HL-60 (cell line): ENCODE measurements at regions not wholly inside any gene's neighbourhood (a gene's known extent, or its start where the extent isn't known, plus 50 kb on each side); places are given as distances from the start of the nearest gene placed in this dataset.

Experiments
- DNase-seq, 2 experiments: peaks; one replicate each; pipeline ENCODE4 v3.0.0-alpha.2; 2010 to 2020; ENCODE audit warnings: low read depth in 1 of 2, low spot score in 1 of 2
- H3K27ac ChIP-seq: fragments of 250-450 bp; sonication (Bioruptor Pico); replicated peaks from 2 replicates; pipeline ENCODE4 v1.5.1; 2020; ENCODE audit warnings: mild to moderate bottlenecking, moderate library complexity
- H3K27me3 ChIP-seq: fragments of 250-450 bp; sonication (Bioruptor Pico); 2 replicates; pipeline ENCODE4 v1.5.1; 2021; ENCODE audit warnings: mild to moderate bottlenecking, moderate library complexity; ENCODE audit not compliant: insufficient read depth, poor library complexity, severe bottlenecking
- H3K4me3 ChIP-seq: replicated peaks from 2 replicates; pipeline ENCODE4 v1.5.1; 2011; ENCODE audit warnings: mild to moderate bottlenecking, control low read depth, low read length; ENCODE audit not compliant: insufficient read depth
- GABPA ChIP-seq: IDR thresholded peaks from 2 replicates; pipeline ENCODE4 v1.6.1; 2012; ENCODE audit warnings: low read depth
- POLR2AphosphoS5 ChIP-seq: IDR thresholded peaks from 2 replicates; pipeline ENCODE4 v1.6.1; 2012; ENCODE audit warnings: low read depth
- SPI1 ChIP-seq: IDR thresholded peaks from 2 replicates; pipeline ENCODE4 v1.6.1; 2012; ENCODE audit warnings: low read depth, mild to moderate bottlenecking, borderline replicate concordance
- TF ChIP-seq, protein P1 (sequence below): IDR thresholded peaks from 2 replicates; pipeline ENCODE4 v1.6.1; 2012; ENCODE audit warnings: low read depth; ENCODE audit not compliant: insufficient replicate concordance
- TF ChIP-seq, protein P2 (sequence below): IDR thresholded peaks from one replicate; pipeline ENCODE4 v1.5.1; 2011; ENCODE audit warnings: low read length, control low read depth, inconsistent platforms; ENCODE audit not compliant: insufficient read depth

- Histone ChIP-seq H3K27ac (no peak overlapping the region), H3K4me3 (no peak overlapping the region), H3K27me3 (no peaks in the 10 kb centered on the region)
- TF ChIP-seq, protein P1, sequence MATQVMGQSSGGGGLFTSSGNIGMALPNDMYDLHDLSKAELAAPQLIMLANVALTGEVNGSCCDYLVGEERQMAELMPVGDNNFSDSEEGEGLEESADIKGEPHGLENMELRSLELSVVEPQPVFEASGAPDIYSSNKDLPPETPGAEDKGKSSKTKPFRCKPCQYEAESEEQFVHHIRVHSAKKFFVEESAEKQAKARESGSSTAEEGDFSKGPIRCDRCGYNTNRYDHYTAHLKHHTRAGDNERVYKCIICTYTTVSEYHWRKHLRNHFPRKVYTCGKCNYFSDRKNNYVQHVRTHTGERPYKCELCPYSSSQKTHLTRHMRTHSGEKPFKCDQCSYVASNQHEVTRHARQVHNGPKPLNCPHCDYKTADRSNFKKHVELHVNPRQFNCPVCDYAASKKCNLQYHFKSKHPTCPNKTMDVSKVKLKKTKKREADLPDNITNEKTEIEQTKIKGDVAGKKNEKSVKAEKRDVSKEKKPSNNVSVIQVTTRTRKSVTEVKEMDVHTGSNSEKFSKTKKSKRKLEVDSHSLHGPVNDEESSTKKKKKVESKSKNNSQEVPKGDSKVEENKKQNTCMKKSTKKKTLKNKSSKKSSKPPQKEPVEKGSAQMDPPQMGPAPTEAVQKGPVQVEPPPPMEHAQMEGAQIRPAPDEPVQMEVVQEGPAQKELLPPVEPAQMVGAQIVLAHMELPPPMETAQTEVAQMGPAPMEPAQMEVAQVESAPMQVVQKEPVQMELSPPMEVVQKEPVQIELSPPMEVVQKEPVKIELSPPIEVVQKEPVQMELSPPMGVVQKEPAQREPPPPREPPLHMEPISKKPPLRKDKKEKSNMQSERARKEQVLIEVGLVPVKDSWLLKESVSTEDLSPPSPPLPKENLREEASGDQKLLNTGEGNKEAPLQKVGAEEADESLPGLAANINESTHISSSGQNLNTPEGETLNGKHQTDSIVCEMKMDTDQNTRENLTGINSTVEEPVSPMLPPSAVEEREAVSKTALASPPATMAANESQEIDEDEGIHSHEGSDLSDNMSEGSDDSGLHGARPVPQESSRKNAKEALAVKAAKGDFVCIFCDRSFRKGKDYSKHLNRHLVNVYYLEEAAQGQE: no peak
- TF ChIP-seq SPI1: no peak
- TF ChIP-seq POLR2AphosphoS5: no peak
- no peak for DNase-seq
Observed at GRCh38 chr10:111998728-111999127, 184.8 kb downstream of the GPAM start.

DNA sequence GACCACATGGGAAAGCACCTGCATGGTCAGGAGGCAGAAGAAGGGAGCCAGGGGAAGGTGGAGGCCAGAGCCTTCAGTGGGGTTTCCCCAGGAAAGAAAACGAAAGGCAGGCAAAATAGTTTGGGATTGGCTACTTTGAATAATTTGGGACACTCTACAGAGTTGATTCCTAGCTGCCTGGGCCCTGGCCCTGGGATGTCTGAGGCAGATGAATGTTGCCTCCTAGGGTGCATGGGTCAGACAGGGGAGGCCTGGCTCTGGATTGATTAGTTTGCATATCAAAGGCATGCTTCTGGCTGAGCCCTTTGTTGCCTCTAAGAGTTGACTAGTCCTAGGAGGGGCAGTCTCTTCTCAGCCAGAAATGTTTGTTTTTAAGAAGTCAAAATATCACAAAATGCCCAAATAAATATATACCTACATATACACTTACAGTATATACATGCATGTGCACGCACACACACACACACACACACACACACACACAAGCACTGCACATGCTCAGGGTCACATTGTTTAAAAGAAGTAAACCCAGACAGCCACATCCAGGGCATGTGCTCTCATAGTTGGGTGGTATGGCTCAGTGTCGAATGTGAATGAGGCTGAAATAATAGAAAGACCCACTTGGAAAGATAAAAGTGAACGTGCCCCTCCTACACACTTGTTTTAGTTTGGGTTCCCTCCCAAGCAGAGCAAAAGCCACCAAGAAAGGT is 184.2 kb downstream of the GPAM start:
- no peak for DNase-seq
- no peak overlapping the region for H3K4me3 ChIP-seq
- H3K27me3 ChIP-seq: no peaks in the 10 kb centered on the region
- H3K27ac ChIP-seq: no peak overlapping the region
- TF ChIP-seq POLR2AphosphoS5 (no peak), SPI1 (no peak)
- TF ChIP-seq, protein P2, sequence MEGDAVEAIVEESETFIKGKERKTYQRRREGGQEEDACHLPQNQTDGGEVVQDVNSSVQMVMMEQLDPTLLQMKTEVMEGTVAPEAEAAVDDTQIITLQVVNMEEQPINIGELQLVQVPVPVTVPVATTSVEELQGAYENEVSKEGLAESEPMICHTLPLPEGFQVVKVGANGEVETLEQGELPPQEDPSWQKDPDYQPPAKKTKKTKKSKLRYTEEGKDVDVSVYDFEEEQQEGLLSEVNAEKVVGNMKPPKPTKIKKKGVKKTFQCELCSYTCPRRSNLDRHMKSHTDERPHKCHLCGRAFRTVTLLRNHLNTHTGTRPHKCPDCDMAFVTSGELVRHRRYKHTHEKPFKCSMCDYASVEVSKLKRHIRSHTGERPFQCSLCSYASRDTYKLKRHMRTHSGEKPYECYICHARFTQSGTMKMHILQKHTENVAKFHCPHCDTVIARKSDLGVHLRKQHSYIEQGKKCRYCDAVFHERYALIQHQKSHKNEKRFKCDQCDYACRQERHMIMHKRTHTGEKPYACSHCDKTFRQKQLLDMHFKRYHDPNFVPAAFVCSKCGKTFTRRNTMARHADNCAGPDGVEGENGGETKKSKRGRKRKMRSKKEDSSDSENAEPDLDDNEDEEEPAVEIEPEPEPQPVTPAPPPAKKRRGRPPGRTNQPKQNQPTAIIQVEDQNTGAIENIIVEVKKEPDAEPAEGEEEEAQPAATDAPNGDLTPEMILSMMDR: no peak
- TF ChIP-seq, protein P1: no peak

- Histone ChIP-seq H3K27me3 (no peaks in the 10 kb centered on the region), H3K27ac (no peak overlapping the region), H3K4me3 (no peak overlapping the region)
- TF ChIP-seq, protein P1: no peak
- TF ChIP-seq, protein P2: no peak
- no peak for TF ChIP-seq POLR2AphosphoS5
- TF ChIP-seq GABPA: no peak
- TF ChIP-seq SPI1: no peak
- DNase-seq: no peak
Observed at GRCh38 chr10:111999915-112000302, 183.7 kb downstream of the GPAM start.
